Thoracic aorta (tissue), 2 donors: ENCODE measurements at regions not wholly inside any gene's neighbourhood (a gene's known extent, or its start where the extent isn't known, plus 50 kb on each side); places are given as distances from the start of the nearest gene placed in this dataset.

Source experiments
- ATAC-seq: fragments of 150-250 bp; one replicate; pipeline ENCODE4 v1.8.0; 2017; ENCODE audit warnings: low read depth; ENCODE audit not compliant: insufficient number of reproducible peaks, low FRiP score
- DNase-seq: peaks from one replicate; pipeline ENCODE4 v3.0.0-alpha.2; 2020; ENCODE audit warnings: low spot score
- H3K27ac ChIP-seq, 2 donors: fragments of 200-600 bp; sonication (generic); 1 replicate in 1 of 2; 2 replicates in 1 of 2; pipeline ENCODE4 v1.5.1; 2016; ENCODE audit warnings: mild to moderate bottlenecking in 2 of 2, moderate library complexity in 2 of 2
- H3K27me3 ChIP-seq: fragments of 200-600 bp; sonication (generic); replicated peaks from 2 replicates; pipeline ENCODE4 v1.6.0; 2016; ENCODE audit warnings: mild to moderate bottlenecking; ENCODE audit not compliant: insufficient read depth
- H3K36me3 ChIP-seq: fragments of 200-600 bp; sonication (generic); one replicate; pipeline ENCODE4 v1.5.1; 2016
- H3K4me1 ChIP-seq, 2 donors: fragments of 200-600 bp; sonication (generic); 1 replicate in 1 of 2; 2 replicates in 1 of 2; pipeline versions ENCODE4 v1.5.1 to v1.6.0; 2016; ENCODE audit warnings: low read depth in 2 of 2, mild to moderate bottlenecking in 1 of 2; ENCODE audit not compliant: control insufficient read depth in 1 of 2
- H3K4me3 ChIP-seq: fragments of 200-600 bp; sonication (generic); 2 replicates; pipeline ENCODE4 v1.5.1; 2016; ENCODE audit warnings: mild to moderate bottlenecking
- H3K9me3 ChIP-seq: fragments of 200-600 bp; sonication (generic); 2 replicates; pipeline ENCODE4 v1.5.1; 2016
- CTCF ChIP-seq: fragments of 200-600 bp; sonication (generic); IDR thresholded peaks from one replicate; pipeline ENCODE4 v1.5.1; 2019; ENCODE audit warnings: antibody characterized with exemption

DNA sequence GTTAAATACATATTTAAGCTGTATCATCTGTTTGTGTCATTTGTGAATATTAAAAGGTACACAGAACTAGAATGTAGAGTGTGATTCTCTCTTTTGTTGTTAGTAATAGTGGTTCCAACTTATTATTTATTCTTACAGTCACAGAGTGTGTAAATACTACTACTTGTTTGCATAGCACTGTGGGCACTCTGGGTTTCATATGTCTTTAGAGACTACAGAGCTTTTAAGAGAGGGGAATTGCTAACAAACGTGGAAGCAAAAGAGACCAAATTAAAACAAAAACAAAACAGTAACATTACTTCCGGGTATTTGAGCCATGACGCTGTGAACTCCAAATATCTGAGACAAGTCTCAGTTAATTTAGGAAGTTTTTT lies 828.0 kb upstream of the DPPA4 start:
- Histone ChIP-seq H3K27ac (no peak overlapping the region), H3K4me3 (no peak overlapping the region), H3K27me3 (no peaks in the 10 kb centered on the region), H3K4me1 (no peaks in the 10 kb centered on the region), H3K36me3 (no peaks in the 10 kb centered on the region), H3K9me3 (no peaks in the 10 kb centered on the region)
- no peak for ATAC-seq
- no peak for TF ChIP-seq CTCF
- no peak for DNase-seq

- H3K4me3 ChIP-seq = no peak overlapping the region
- no peak overlapping the region for H3K27ac ChIP-seq
- ATAC-seq = no peak
Measured at GRCh38 chr3:110165753-110166152, 828.4 kb upstream of the DPPA4 start.

GRCh38 chr3:110166791-110167190 lies 829.4 kb upstream of the DPPA4 start:
- H3K27me3 ChIP-seq = no peaks in the 10 kb centered on the region
- H3K36me3 ChIP-seq = no peaks in the 10 kb centered on the region
- H3K27ac ChIP-seq = no peak overlapping the region
- H3K4me3 ChIP-seq = no peak overlapping the region
- ATAC-seq = no peak
- no peaks in the 10 kb centered on the region for H3K4me1 ChIP-seq
- DNase-seq = no peak
- H3K9me3 ChIP-seq = no peaks in the 10 kb centered on the region
- TF ChIP-seq CTCF = no peak

More at GRCh38 chr3:110165753-110166152, 828.4 kb upstream of the DPPA4 start:
- Histone ChIP-seq H3K36me3 (no peaks in the 10 kb centered on the region), H3K27me3 (no peaks in the 10 kb centered on the region), H3K9me3 (no peaks in the 10 kb centered on the region), H3K4me1 (no peaks in the 10 kb centered on the region)
- TF ChIP-seq CTCF = no peak
- no peak for DNase-seq

DNA sequence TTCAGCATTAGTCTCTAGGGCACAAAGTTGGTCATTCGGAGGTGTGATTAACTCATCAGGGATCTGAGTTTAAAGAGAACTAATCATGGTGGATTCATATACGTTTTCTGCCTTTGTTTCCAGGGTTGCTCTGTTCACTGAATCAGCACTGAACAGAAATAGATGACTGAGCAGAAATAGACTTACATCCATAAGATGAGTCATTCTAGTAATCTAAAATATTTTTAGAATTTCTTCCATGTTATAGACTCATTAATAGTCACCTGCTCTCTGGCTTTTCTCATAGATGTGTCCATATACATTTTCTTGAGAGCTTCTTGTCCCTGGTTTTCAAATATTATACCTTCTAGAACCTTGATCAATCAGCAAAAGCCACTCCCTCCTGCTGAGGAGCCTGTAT lies 837.6 kb upstream of the DPPA4 start:
- no peak for DNase-seq
- H3K4me3 ChIP-seq = no peak overlapping the region
- no peaks in the 10 kb centered on the region for H3K36me3 ChIP-seq
- H3K27ac ChIP-seq = no peak overlapping the region
- H3K27me3 ChIP-seq = no peaks in the 10 kb centered on the region
- no peaks in the 10 kb centered on the region for H3K4me1 ChIP-seq
- H3K9me3 ChIP-seq = no peaks in the 10 kb centered on the region
- ATAC-seq = no peak
- TF ChIP-seq CTCF = no peak

- ATAC-seq (no peak), DNase-seq (no peak)
- no peak for TF ChIP-seq CTCF
- Histone ChIP-seq H3K27ac (no peak overlapping the region), H3K9me3 (no peaks in the 10 kb centered on the region), H3K36me3 (no peaks in the 10 kb centered on the region), H3K4me1 (peaks cover 5 to 16% of the 10 kb centered on the region in 2 donors), H3K27me3 (no peaks in the 10 kb centered on the region), H3K4me3 (no peak overlapping the region)
Measured at GRCh38 chr3:110178965-110179364, 841.6 kb upstream of the DPPA4 start.
